Activated CD8-positive, alpha-beta memory T cell treated with anti-CD3 and anti-CD28 coated beads for 36 hours (primary cell): ENCODE measurements at regions not wholly inside any gene's neighbourhood (a gene's known extent, or its start where the extent isn't known, plus 50 kb on each side); places are given as distances from the start of the nearest gene placed in this dataset.
"Not testable (repeated sequence)": the region's sequence is repeated elsewhere in the genome, so short reads cannot be mapped to it uniquely, and the experiment has no call there.

ENCODE experiments used
- CTCF ChIA-PET: fragments of 350-600 bp; sonication (Branson Sonifier 250); formaldehyde crosslinking; loops from one replicate; lab custom pipeline; 2021; ENCODE audit warnings: antibody characterized with exemption; lab: Charles Lee
- POLR2A ChIA-PET: fragments of 350-600 bp; sonication (Branson Sonifier 250); formaldehyde crosslinking; loops from one replicate; lab custom pipeline; 2021; ENCODE audit warnings: antibody characterized with exemption; lab: Charles Lee

DNA sequence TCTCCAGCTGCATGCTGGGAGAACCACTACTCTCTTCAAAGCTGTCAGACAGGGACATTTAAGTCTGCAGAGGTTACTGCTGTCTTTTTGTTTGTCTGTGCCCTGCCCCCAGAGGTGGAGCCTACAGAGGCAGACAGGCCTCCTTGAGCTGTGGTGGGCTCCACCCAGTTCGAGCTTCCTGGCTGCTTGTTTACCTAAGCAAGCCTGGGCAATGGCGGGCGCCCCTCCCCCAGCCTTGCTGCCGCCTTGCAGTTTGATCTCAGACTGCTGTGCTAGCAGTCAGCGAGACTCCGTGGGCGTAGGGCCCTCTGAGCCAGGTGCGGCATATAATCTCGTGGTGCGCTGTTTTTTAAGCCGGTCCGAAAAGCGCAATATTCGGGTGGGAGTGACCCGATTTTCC is 215.0 kb downstream of the STIM2 start:
- POLR2A ChIA-PET, CTCF ChIA-PET: not testable (repeated sequence)

DNA sequence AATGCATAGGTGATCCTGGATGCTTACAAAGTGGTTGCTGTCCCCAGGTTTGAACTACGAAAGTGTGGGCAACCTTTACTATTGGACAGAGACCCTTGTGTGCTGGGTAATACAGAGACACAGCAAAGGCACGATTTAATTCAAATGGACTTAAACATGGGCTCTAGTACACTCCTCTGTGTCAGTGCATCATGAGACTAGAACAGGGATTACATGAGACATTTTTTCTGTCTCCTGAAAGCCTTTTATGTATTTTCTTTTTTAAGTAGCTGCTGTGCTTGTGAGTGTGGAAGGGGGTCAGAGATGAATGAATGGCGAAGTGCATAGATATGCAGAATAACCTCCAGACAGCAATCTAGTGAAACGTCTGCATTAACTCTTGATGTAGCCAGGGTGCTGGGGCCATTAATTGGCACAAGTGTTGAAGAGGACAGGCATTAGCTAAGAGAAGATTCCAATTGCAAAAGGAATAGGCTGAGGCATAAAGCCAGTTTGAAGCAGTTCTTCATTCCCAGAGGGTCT is 218.4 kb downstream of the STIM2 start:
- CTCF ChIA-PET: no interaction called here
- POLR2A ChIA-PET: no interaction called here

DNA sequence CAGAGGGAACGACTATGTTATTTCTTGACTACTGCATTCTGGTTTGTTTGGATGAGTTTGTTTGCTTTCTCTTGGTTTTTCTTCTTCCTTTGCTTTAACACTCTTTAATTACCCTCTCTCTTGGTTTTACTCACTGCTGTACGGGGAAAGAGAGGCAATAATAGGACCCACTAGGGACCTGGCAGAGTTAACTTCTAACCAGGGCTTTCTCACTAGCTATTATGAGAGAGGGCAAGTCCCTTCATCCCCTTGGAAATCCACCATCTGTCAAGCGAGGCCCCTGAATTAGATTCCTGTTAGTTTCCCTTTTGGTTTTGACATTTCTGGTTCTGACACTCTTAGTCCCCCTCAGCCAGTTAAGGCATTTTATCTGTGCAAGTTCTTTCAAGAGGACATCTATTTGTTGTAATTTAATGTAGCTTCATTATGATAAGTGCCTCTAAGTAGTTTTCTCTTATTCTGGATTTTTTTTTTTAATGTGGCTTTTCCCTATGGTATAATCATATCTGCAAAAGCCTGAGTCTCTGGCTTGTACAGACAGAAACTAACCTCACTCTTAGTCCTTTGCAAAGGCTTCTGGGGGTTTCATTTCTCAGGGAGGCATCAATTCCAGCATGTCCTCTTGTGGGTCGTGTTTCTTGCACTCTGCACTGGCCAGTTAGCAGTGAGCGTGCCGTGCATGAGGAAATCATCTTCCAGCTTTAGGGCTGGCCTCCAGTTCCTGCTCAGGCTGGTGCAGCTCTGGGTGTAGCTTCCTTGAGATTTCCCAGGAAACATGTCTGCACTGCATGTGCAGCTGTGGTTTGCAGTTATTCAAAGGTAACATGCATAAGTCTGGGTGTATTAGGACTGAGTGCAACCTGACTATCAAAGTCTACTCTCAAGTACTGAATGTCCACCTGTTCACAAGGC is 221.3 kb downstream of the STIM2 start:
- CTCF ChIA-PET: no interaction called here
- POLR2A ChIA-PET: interaction anchor here (0.5 kb wide), 1 partner anchor 1637 kb away, joined by 3 read pairs; no protein-coding TSS in a partner anchor

DNA sequence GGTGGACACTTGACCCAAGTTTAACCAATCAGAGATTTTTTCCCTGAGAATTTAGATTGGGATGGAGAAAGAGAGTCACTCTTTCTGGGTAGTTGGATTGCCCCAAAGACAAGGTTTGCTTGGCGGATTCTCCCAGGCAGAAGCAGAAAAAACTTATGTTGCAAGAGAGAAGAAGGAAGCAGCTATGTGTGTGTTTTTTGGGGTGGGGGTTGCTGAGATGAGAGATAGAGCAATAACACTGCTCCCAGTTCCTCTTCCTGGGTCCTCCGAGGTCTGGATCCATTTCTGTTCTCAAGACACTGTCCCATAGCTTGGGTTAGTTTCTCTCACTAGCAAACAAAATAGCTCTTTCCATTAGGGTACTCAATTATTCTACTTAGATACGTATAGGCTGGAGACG is 222.1 kb downstream of the STIM2 start:
- ChIA-PET CTCF (no interaction called here), POLR2A (no interaction called here)

DNA sequence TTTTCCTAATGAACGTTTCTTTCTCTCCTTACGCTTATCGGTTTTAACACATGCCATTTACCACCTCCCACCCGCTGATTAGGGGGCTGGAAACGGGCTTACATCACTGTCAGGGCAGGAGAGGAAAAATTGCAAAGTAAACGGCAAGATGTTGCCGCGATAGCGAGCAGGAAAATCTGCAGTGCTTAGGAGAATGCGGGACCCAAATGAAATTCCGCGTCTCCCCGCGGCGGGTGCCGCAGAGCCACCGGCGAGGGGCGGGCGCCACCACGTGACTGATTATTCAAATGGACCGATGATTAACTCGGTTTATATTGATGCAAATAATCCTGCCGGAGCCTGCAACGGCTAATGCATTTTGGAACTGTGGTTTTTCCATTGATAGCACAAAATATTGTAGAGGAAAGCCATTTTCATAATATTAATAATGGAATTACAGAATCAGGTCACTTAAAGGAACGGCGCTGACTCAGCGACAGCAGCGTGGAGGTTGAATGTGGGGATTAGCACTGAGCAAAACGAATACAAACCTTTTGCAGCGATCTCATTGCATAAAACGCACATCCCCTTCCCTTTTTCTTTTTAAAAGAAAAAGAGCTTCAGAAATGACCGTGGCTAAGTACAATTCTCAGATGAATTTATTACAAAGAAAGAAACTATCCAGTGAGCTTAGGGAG is 224.2 kb downstream of the STIM2 start:
- ChIA-PET CTCF (no interaction called here), POLR2A (no interaction called here)

DNA sequence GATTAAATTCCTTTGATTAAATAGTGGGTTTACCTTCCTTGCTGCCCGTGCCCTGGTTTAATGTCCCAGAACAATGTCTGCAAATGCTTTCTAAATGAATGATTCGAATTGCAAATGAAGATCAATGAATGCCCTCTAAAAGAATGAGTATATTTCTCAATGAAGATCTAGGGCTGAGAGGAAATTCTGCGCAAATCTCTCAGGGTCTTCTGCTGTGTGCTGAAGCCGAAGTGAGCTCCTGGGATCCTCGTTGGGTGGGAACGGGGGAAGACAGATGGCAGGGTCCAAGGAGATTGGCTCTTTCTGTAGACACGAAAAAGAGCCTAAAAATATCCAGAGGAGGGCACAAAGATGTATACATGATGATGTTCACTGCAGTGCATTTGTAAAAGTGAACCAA is 224.8 kb downstream of the STIM2 start:
- ChIA-PET POLR2A (no interaction called here), CTCF (no interaction called here)

DNA sequence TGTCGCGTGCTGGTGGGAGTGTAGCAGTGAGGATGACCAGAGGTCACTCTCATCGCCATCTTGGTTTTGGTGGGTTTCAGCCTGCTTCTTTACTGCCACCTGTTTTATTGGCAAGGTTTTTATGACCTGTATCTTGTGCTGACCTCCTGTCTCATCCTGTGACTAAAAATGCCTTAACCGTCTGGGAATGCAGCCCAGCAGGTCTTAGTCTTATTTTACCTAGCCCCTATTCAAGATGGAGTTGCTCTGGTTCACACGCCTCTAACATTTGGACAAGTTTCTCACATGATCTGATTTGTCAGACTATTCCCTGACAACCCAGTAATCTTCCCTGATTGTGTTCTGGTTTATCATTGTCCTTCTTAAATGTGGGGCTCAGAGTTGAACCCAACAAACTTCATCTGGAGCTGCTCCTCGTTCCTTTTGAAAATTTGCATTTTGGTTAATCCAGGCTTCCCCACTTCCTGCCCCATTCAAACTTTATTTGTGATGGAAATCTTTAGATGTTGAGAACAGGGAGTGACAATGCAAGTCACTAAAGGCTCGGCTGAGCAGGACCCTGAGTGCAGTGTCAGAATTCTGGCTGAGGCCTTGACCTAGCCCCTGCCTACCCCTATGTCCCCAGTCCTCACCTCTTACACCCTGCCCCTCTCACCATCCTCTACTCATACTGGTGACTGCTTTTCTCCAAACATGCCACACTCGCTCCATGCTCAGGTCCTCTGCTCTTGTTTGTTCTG is 226.8 kb downstream of the STIM2 start:
- ChIA-PET CTCF (no interaction called here), POLR2A (no interaction called here)

DNA sequence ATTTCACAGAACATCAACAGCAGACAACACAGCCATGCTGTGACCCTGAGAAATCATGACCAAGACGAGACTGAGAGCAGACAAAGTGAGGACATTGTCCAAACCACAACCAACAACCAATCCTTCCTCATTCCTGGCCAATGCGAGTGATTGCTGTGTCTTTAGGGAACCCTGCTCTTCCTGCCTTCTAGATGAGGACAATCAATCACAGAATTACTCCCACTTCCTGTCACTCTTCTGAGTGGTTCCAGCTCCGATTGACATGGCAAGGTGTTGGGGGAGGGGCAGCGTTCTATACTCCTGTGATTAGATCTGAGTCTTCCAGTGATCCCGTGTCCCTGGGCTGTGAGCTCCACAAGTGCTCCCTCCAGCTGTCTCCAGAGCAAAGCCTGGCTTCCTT is 227.8 kb downstream of the STIM2 start:
- POLR2A ChIA-PET: no interaction called here
- CTCF ChIA-PET: no interaction called here

DNA sequence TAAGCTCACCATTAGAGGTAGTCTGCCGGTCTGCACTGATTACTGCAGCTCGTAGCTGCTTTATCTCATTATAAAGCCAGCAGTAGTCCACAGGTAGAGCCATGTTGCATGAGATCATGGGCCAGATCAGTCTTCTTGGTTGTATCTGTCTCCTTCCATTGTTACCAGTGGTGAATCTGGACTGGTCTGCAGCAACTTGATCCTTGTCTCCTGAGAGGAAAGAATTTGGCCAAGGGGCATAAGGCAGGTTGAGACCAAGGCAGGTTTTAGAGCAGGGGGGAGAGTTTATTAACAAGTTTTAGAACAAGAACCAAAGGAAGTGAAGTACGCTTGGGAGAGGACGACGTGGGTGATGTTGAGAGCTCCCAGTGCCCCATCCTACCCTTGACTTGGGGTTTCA is 228.5 kb downstream of the STIM2 start:
- POLR2A ChIA-PET: no interaction called here
- CTCF ChIA-PET: no interaction called here

DNA sequence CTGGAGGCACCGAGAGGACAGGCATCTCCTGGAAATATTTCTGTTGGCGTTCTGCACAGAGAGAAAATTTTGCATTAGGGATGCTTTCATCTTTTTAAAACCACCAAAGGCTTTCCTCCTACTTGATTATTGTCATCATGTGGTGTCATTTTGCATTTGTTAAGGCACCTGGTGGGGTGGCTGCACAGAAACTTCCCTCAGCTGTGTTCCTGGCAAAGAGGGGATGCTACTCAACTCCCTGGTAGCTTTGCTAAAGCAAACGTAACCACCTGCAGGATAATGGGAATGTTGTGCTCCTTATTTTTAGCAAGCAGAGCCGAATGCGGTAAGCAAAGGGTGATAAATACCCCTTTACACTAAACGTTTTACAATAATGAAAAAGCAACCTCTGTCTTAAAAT is 229.8 kb downstream of the STIM2 start:
- ChIA-PET CTCF (no interaction called here), POLR2A (no interaction called here)

DNA sequence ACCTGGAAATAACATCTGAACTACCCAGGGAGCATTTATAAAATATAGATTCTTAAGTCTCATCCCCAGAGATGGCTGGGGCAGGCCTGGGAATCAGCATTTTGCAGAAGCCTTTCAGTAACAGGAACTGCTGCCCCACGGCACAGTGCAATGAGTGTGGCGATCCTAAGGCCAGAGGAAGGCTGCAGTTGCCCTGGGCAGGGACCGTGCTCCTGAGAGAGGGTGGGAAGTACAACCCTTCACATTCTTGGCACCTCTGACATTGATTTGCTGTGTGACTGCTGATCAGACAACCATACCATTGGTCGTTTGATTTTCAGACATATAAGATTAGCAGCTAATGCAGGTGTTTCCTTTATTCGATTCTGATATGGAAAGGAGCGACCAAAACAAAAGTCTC is 233.6 kb downstream of the STIM2 start:
- ChIA-PET POLR2A (no interaction called here), CTCF (no interaction called here)

DNA sequence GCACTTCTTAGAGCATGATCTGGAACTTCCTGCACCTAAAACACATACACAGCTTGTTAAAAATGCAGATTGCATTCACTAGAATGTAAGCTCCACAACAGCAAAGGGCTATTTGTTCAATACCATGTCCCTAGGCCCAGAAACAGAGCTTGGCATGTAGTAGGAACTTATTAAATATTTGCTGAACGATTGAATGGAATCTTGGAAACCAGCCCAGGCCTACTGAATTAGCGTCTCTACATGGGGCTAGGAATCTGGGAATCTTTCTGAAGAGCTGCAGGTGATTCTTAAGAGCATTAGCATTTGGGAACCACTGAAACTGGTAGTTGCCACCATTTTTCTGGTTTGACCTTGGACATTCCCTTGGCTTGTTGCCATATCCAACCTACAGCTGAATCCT is 234.1 kb downstream of the STIM2 start:
- POLR2A ChIA-PET: no interaction called here
- CTCF ChIA-PET: no interaction called here

DNA sequence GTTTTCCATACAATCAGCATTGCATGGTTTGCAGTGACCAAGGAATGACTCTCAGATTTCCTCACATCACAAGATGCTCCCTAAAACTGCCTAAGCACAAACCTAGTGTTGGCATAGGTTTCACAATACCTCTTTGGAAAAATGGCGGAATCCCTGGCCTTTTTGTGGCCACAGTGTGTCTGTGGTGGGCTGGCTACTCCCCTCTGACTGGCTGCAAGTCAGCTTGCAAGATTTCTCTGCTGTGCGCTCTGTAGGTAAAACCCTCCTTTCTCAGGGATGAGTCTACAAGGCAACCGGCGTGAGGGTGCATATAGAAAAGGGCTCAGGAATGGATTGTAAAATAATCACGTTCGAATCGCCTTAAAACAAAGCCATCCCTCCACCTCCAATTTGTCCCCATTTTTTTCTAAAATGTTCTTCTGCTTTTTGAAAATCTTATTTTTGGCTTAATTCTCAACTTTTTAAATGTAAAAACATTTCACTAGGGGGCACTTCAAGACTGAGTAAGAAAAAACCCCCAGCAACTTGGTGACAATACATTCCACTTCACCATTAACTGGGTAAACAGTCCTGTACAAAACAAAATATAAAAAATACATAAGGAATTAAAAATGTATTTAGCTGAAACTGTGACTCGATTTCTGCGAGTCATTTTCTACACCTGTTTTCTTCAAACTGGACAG is 235.6 kb downstream of the STIM2 start:
- CTCF ChIA-PET: no interaction called here

DNA sequence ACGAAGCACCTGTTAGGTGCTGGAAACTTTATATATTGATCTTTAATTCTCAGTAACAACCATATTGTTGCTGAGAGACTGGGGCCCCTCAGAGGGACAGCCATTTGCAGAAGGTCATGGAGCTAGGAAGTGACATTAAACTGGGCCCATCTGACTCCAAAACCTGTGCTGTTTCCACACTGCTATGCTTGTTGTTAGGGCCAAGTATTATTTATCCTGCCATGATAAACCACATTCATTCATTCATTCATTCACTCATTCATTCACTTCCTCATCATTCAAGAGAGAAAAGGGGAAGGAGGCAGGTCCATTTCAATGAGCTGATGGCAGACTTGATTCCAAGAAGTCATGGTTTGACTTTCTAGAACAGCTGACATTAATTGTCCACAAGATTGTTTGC is 237.4 kb downstream of the STIM2 start:
- ChIA-PET CTCF (no interaction called here), POLR2A (no interaction called here)

More for the DNA sequence above, 235.6 kb downstream of the STIM2 start:
- POLR2A ChIA-PET: no interaction called here

DNA sequence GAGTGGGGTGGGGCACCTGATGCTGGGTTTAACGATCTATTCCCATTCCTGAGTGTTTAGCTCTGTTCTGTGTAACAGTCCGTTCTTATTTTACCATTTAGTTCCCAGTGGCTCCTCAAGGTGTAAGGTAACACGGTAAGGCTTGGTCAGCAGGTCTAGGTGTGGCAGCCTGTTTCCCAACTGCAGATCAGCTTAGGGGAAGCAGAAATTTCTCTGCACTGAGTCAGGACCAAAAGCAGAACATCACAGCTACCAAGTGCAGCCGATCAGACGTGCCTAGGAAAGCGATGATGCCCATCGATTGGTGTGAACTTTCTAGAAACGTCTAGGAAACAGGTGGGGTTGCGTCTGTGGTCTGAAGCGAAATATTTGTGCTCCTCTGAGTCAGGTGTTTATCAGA is 240.1 kb downstream of the STIM2 start:
- CTCF ChIA-PET: no interaction called here
- POLR2A ChIA-PET: no interaction called here

DNA sequence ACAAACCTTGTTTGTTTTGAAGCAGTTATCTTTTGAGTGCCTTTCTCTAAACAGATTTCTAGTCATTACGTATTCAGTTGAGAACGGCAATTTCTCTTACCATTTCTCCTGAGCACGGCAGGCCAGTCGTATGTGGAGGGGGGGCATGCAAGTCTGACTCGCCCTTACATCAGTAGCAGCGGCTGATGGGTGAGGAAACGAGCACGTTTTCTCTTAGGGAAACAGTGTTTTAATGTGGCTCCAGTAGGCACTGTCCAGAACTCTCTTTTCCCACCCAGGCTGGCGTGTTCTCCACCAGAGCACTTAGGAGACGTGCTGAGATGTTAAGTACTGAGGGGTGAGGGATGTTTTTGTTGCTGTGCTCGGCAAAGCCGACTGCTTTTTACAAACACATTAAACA is 240.5 kb downstream of the STIM2 start:
- POLR2A ChIA-PET: no interaction called here
- CTCF ChIA-PET: no interaction called here

DNA sequence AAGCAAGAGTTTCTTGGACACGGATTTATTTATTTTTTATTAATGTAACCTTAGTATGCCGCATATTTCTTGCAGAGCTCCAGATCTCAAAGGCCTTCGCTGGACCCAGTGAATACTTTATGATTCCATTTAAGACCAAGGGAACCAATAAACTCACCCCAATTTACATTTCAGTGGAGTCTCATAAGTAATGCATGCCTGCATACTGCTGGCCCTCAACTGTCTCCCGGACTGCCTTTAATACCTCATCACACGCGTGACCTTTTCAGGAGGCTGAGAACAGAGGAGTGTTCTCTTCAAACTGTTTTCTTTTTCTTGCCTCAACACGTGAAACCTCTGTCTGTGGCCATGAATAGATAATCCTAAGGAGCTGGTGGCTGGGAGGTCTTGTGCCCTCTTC is 240.9 kb downstream of the STIM2 start:
- CTCF ChIA-PET: no interaction called here
- POLR2A ChIA-PET: no interaction called here

DNA sequence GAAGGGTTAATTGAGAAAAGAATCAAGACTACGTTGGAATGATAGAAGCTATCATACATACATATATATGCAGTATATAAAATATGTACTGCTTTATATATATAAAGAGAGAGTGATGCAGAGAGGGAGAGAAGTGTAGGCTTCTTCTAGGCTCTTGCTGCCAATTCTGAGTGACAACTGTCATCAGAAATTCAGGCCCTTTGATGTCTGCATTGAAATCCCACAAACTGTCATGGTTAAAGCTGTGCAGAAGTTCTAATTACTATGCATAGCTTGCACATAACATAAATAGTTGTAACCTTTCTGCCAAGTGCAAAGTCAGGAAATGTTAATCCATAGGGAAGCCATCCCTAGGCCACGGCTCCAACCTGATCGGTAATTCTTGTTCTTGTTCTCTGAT is 251.0 kb downstream of the STIM2 start:
- ChIA-PET POLR2A (no interaction called here), CTCF (no interaction called here)

DNA sequence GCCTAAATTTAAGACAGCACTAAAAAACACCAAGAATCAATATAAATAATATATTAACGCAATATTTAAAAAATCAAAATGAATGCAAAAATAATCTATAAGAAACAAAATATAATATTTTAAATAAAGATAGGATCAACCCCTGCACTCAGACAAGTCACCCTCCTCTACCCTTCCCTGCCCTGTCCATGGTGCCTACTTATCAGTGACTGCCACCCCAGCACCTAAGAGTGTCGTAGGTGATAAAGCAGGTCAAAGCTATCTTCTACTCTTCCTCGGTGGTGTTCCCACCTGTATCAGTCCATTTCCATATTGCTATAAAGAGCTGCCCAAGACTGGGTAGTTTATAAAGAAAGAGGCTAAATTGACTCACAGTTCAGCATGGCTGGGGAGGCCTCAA is 251.9 kb downstream of the STIM2 start:
- CTCF ChIA-PET: no interaction called here
- POLR2A ChIA-PET: no interaction called here

DNA sequence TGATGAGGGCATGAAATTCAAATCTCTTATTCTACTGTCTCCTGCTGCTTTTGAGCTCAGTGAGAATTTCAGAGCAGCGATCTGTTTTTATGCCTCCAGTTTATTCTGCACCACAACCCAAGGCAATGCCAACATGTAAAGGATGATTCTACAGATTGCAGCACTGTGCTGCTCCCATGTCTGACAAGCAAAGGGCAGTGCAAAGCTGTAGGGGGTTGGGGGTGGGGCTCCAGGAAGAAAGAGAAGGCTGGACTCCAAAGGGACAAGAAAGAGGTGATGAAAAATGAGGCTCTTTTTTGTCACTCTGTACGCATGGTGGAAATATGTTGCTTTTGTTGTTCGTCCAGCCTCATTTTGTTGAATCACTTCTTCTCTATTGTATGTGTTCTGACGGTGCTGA is 254.6 kb downstream of the STIM2 start:
- POLR2A ChIA-PET: no interaction called here
- CTCF ChIA-PET: no interaction called here
